Sigmoid colon (tissue), 6 donors: ENCODE measurements at regions not wholly inside any gene's neighbourhood (a gene's known extent, or its start where the extent isn't known, plus 50 kb on each side); places are given as distances from the start of the nearest gene placed in this dataset.
"Not testable (repeated sequence)": the region's sequence is repeated elsewhere in the genome, so short reads cannot be mapped to it uniquely, and the experiment has no call there.

ENCODE experiments used
- DNase-seq: peaks from one replicate; pipeline ENCODE4 v3.0.0-alpha.2; 2019
- H3K27ac ChIP-seq, 4 donors: fragments of 200-600 bp; sonication (generic); one replicate each; pipeline ENCODE4 v1.5.1; 2016 to 2019; ENCODE audit warnings: mild to moderate bottlenecking in 1 of 4
- H3K27me3 ChIP-seq, 3 donors: fragments of 200-600 bp; sonication (generic); one replicate each; pipeline ENCODE4 v1.5.1; 2019; ENCODE audit warnings: mild to moderate bottlenecking in 1 of 3
- H3K36me3 ChIP-seq, 4 donors: fragments of 200-600 bp; sonication (generic); one replicate each; pipeline ENCODE4 v1.5.1; 2016 to 2019
- H3K4me1 ChIP-seq, 4 donors: fragments of 200-600 bp; sonication (generic); one replicate each; pipeline ENCODE4 v1.5.1; 2017 to 2019
- H3K4me3 ChIP-seq, 4 donors: fragments of 200-600 bp; sonication (generic); one replicate each; pipeline ENCODE4 v1.5.1; 2017 to 2019; ENCODE audit warnings: mild to moderate bottlenecking in 2 of 4, moderate library complexity in 1 of 4
- H3K9me3 ChIP-seq, 4 donors: fragments of 200-600 bp in 3 of 4; sonication (generic) in 3 of 4; one replicate each; pipeline versions ENCODE4 v1.5.1 to v1.6.1; 2013 to 2019
- EP300 ChIP-seq, 4 donors: sonication (generic); formaldehyde crosslinking; IDR thresholded peaks; one replicate each; pipeline ENCODE4 v1.6.1; 2017; ENCODE audit warnings: antibody characterized with exemption in 4 of 4
- POLR2A ChIP-seq, 2 donors: fragments of 450-650 bp; IDR thresholded peaks; one replicate each; pipeline ENCODE4 v1.6.1; 2016; ENCODE audit warnings: antibody characterized with exemption in 2 of 2, mild to moderate bottlenecking in 2 of 2, moderate library complexity in 2 of 2
- POLR2AphosphoS5 ChIP-seq, 4 donors: sonication (generic); formaldehyde crosslinking; IDR thresholded peaks; one replicate each; pipeline ENCODE4 v1.6.1; 2017; ENCODE audit warnings: antibody characterized with exemption in 4 of 4
- WGBS, 2 donors: extraction: QIAGEN DNeasy Blood & Tissue Kit; methylation state at CpG; one replicate each; pipeline ENCODE4 v1.1.7; 2013; 5-methylcytosine and 5-hydroxymethylcytosine counted together
- intact Hi-C: fragments of 100-400 bp; cut with DNase I; formaldehyde crosslinking; loops from one replicate; pipeline ENCODE4 v1.15.1; 2023
- TF ChIP-seq, protein P1 (sequence below), 4 experiments: fragments of 450-650 bp in 3 of 4; fragments of 200-600 bp in 1 of 4; IDR thresholded peaks; one replicate each; pipeline ENCODE4 v1.5.1; 2016 to 2019; ENCODE audit warnings: antibody characterized with exemption in 4 of 4, mild to moderate bottlenecking in 3 of 4, moderate library complexity in 2 of 4
- donor health status: healthy with polysubstance abuse.
- donor health status: healthy.

DNA sequence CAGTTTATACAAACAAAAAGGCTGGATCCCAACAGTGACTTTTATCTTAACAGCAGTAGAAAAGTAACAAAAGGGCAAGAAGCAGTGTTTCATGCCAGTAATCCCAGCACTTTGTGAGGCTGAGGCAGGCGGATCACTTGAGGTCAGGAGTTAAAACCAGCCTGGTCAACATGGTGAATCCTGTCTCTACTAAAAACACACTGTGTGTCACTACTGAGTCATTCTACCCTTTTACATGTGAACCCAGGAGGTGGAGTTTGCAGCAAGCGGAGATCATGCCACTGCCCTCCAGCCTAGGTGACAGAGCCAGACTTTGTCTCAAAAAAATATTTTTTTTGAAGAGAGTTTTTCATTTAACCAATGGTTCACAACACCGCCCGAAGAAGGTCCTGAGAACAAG is 395.6 kb upstream of the USP9Y start:
- DNase-seq: no peak
- H3K4me1 ChIP-seq: no peaks in the 10 kb centered on the region
- H3K4me3 ChIP-seq: no peak overlapping the region
- no peaks in the 10 kb centered on the region for H3K27me3 ChIP-seq
- H3K36me3 ChIP-seq: no peaks in the 10 kb centered on the region
- intact Hi-C loops: no loop called here
- no peaks in the 10 kb centered on the region for H3K9me3 ChIP-seq
- WGBS, 2 donors: 93% methylated on average over 4 of the region's 4 CpGs
- no peak overlapping the region for H3K27ac ChIP-seq
- TF ChIP-seq, protein P1, sequence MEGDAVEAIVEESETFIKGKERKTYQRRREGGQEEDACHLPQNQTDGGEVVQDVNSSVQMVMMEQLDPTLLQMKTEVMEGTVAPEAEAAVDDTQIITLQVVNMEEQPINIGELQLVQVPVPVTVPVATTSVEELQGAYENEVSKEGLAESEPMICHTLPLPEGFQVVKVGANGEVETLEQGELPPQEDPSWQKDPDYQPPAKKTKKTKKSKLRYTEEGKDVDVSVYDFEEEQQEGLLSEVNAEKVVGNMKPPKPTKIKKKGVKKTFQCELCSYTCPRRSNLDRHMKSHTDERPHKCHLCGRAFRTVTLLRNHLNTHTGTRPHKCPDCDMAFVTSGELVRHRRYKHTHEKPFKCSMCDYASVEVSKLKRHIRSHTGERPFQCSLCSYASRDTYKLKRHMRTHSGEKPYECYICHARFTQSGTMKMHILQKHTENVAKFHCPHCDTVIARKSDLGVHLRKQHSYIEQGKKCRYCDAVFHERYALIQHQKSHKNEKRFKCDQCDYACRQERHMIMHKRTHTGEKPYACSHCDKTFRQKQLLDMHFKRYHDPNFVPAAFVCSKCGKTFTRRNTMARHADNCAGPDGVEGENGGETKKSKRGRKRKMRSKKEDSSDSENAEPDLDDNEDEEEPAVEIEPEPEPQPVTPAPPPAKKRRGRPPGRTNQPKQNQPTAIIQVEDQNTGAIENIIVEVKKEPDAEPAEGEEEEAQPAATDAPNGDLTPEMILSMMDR (IDR thresholded peaks at IDR 0.05): no peak
- TF ChIP-seq EP300 (IDR thresholded peaks at IDR 0.05) (no peak), POLR2AphosphoS5 (IDR thresholded peaks at IDR 0.05) (no peak), POLR2A (IDR thresholded peaks at IDR 0.05) (no peak)

DNA sequence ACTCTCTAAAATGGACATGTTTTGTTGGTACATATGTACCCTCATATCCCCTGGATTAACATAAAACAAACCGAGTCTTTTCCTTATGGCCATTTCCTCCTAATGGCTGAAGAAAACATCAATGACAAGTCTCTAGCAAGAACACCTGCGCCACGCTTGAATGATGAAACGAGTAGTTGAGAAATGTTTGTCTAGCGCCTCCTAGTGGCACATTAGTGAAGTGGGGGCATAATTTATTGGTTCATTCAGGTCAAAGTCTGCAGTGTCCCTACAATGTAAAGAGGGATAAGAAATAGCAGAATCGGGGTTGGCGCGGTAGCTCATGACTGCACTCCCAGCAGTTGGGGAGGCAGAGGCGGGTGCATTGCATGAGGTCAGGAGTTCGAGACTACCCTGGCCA is 391.8 kb upstream of the USP9Y start:
- Histone ChIP-seq H3K27me3 (no peaks in the 10 kb centered on the region), H3K4me3 (no peak overlapping the region), H3K4me1 (no peaks in the 10 kb centered on the region), H3K27ac (no peak overlapping the region), H3K36me3 (no peaks in the 10 kb centered on the region), H3K9me3 (no peaks in the 10 kb centered on the region)
- DNase-seq: no peak
- intact Hi-C loops: no loop called here
- no peak for TF ChIP-seq POLR2AphosphoS5 (IDR thresholded peaks at IDR 0.05)
- TF ChIP-seq EP300 (IDR thresholded peaks at IDR 0.05): no peak
- TF ChIP-seq POLR2A (IDR thresholded peaks at IDR 0.05): no peak
- WGBS, 2 donors: 18 to 21% methylated on average over 10 of the region's 10 CpGs

- Histone ChIP-seq H3K4me3 (no peak overlapping the region), H3K27ac (no peak overlapping the region), H3K4me1 (no peaks in the 10 kb centered on the region), H3K9me3 (no peaks in the 10 kb centered on the region), H3K36me3 (no peaks in the 10 kb centered on the region), H3K27me3 (no peaks in the 10 kb centered on the region)
- TF ChIP-seq EP300 (IDR thresholded peaks at IDR 0.05): no peak
- TF ChIP-seq POLR2AphosphoS5 (IDR thresholded peaks at IDR 0.05): no peak
- TF ChIP-seq, protein P1 (IDR thresholded peaks at IDR 0.05): no peak
- TF ChIP-seq POLR2A (IDR thresholded peaks at IDR 0.05): no peak
- DNase-seq: no peak
- 94% methylated on average over 5 of the region's 5 CpGs for WGBS, 2 donors
- intact Hi-C loops: no loop called here
Observed at GRCh38 chrY:12310832-12311231, 390.2 kb upstream of the USP9Y start.

- H3K4me3 ChIP-seq: no peak overlapping the region
- intact Hi-C loops: no loop called here
- no peaks in the 10 kb centered on the region for H3K4me1 ChIP-seq
- H3K36me3 ChIP-seq: no peaks in the 10 kb centered on the region
- TF ChIP-seq POLR2AphosphoS5 (IDR thresholded peaks at IDR 0.05) (no peak), EP300 (IDR thresholded peaks at IDR 0.05) (no peak), POLR2A (IDR thresholded peaks at IDR 0.05) (no peak)
- TF ChIP-seq, protein P1 (IDR thresholded peaks at IDR 0.05): no peak
- H3K27ac ChIP-seq: no peak overlapping the region
- H3K27me3 ChIP-seq: no peaks in the 10 kb centered on the region
- H3K9me3 ChIP-seq: no peaks in the 10 kb centered on the region
- WGBS, 2 donors: 86 to 89% methylated on average over 7 of the region's 7 CpGs
- DNase-seq: no peak
Observed at GRCh38 chrY:12327751-12328150, 373.3 kb upstream of the USP9Y start.

DNA sequence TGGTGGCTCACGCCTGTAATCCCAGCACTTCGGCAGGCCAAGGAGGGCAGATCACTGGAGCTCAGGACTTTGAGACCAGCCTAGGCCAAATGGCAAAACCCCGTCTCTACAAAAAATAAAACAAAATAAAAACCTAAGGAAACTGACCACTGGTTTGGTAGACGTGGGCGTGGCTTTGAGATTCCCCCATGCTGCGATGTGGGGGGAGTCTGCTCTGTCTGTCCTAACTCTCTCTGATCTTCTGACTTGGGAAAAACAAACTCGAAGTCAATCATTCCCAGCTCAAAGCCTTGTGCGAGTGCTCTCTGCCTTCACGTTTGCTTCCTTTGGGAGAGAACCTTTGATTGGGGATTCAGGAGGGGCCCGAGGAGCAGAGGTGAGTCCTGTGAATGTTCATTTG is 369.1 kb upstream of the USP9Y start:
- DNase-seq, H3K36me3 ChIP-seq, H3K4me3 ChIP-seq, intact Hi-C loops, H3K9me3 ChIP-seq, H3K27me3 ChIP-seq, H3K27ac ChIP-seq, H3K4me1 ChIP-seq: not testable (repeated sequence)
- WGBS, 2 donors: 86 to 94% methylated on average over 9 to 10 of the region's 10 CpGs

DNA sequence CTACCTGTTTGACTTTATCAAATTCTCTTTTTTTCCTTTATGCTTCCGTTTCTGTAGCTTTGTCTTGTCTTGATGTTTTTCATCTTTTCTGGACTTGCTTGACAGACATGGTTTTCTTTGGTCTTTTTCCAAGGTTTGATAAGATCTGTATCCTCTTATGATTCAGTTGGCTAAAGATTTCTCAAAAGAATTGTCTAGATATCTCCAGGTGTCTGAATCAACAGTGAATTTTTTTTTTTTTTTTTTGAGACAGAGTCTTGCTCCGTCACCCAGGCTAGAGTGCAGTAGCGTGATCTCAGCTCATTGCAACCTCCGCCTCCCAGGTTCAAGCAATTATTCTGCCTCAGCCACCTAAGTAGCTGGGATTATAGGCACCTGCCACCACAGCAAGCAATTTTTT is 357.8 kb upstream of the USP9Y start:
- no peaks in the 10 kb centered on the region for H3K36me3 ChIP-seq
- WGBS, 2 donors: 90 to 91% methylated on average over 4 of the region's 4 CpGs
- no peaks in the 10 kb centered on the region for H3K9me3 ChIP-seq
- TF ChIP-seq POLR2AphosphoS5 (IDR thresholded peaks at IDR 0.05): no peak
- no peak for TF ChIP-seq POLR2A (IDR thresholded peaks at IDR 0.05)
- no peaks in the 10 kb centered on the region for H3K27me3 ChIP-seq
- H3K27ac ChIP-seq: no peak overlapping the region
- H3K4me1 ChIP-seq: no peaks in the 10 kb centered on the region
- intact Hi-C loops: no loop called here
- no peak overlapping the region for H3K4me3 ChIP-seq
- DNase-seq: no peak
